DMS114 treated with DMSO at 0.1 percent for 48 hours (cell line): ENCODE measurements at regions not wholly inside any gene's neighbourhood (a gene's known extent, or its start where the extent isn't known, plus 50 kb on each side); places are given as distances from the start of the nearest gene placed in this dataset.
"Not testable (repeated sequence)": the region's sequence is repeated elsewhere in the genome, so short reads cannot be mapped to it uniquely, and the experiment has no call there.

Source experiments
- DNase-seq: peaks from one replicate; lab custom pipeline; 2025; ENCODE audit not compliant: unreplicated experiment; lab: John Stamatoyannopoulos, UW

DNA sequence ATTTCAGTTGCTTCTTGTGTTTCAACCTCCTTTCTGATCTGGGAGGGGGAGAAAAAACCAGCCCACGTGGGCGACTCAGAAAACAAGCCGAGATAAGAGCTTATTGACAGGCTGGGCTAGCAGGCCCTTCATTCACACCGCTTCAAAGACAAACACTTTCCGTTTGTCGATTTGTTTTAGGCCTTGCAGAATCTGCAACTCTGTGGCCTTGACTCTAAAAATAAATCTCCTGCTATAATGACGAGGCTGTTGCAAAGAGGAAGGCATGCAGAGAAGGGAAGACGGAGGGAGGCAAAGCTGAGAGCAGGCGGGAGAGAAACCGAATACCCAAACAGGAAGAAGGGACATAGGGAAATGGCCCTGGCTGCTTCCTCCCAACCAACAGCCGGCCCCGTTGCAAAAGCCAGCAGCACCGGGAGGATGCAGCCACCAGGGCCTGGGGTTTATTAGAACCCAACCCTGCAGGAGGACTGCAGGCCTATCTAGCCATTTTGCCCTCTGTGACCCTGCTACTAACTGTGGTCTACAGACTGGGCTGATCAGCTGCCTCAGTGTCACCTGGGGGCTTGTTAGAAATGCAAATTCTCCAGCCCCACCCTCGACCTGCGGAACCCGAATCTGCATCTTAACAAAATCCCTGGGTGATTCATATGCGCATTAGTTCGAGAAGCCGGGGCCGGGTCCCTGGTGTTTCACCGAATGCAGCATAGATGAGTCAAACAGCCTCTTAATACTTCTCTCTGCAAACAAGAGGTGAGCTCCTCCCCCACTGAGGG is 325.5 kb downstream of the BCOR start:
- no peak for DNase-seq

DNA sequence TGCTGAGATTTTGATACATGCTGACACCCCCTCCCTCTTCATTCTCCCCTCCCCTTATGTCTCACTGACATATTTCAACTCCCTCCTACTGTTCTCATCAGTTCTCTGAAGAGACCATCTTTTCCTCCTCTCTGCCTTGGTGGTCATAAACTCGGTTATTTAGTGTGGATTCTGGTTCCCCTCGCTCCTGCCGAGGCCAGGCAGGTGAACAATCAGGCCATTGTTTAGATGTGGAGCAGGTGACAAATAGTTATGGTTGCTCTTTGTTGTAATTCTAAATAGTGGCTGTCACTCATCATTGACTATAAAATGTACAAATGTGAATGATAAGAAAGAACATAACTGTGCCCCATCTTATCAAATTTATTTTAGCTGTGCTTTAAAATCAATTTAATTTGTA is 324.6 kb downstream of the BCOR start:
- DNase-seq, result no peak

DNA sequence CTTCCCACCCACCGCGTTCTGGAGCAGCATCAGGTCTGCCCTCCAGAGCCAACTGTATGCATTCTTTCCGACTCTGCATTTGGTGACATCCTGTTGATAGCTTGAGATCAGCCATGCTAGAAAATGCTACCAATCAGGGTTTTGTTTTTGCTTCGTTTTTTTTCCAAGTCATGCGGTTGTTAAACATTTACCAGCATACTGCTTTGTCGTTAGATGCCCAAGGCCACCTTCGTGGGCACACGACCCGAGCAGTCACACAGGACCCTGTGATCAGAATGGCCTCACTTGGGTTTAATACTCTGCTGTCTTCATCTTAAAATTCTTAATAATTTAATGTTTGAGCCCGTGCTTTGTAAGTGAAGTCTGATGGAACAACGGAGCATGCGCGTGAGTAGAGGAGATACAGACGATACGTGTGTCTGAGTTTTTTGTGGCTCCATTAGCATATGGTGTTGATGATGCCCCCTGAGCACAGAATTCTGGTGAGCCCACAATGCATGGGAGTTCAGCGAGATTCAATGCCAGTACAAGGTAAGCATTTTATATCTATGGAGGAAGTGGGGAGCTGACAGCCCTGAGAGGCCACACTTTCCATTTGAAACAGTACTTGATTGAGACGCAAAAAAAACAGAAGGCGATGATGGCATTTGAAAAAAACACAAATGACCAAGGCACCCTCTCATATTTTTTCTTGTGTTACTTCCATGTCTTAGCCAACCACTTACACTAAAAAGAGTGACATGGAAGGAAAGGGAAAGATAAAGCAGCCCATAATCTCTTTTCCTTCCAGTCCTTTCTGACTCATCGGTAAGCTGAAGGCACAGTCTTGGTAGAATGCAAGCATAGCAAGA is 323.6 kb downstream of the BCOR start:
- no peak for DNase-seq

DNA sequence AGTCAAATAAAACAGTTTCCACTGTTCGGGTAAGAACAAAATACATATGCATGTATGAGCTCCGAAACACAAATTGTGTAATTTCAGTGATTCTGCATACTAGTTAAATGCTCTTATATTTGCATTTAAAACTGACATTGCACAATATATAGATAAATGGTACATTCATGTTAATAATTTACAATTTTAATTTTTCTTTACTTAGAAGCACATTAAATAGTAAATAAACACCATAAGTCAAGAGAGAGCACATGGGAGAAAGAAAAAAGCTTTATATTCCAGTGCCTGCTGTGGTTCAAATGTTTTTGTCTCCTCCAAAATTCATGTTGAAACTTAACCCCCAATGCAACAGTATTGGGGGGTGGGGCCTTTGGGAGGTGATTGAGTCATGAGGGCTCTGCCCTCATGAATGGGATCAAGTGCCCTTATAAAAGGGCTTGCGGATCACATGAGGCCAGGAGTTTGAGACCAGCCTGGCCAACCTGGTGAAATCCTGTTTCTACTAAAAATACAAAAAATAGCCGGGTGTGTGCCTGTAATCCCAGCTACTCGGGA is 322.9 kb downstream of the BCOR start:
- no peak for DNase-seq

DNA sequence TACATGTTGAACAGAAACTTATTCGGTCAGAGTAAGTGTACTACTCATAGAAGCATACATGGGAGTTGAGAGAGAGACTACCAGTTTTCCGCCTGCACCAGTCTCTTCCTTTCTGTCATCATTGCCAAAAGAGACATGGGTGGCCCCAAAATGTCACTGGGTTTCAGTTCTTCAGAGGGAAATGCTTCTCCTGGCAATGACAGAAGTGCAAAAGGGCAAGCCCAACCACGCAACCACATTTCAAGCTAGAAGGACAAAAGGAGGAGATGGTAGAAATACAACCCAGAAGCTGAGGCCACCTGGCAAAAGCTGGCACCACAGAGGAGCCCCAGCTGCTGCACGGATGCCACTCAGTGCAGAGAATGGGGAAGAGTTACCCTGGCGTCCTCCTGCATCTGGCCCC is 320.1 kb downstream of the BCOR start:
- DNase-seq, result no peak

DNA sequence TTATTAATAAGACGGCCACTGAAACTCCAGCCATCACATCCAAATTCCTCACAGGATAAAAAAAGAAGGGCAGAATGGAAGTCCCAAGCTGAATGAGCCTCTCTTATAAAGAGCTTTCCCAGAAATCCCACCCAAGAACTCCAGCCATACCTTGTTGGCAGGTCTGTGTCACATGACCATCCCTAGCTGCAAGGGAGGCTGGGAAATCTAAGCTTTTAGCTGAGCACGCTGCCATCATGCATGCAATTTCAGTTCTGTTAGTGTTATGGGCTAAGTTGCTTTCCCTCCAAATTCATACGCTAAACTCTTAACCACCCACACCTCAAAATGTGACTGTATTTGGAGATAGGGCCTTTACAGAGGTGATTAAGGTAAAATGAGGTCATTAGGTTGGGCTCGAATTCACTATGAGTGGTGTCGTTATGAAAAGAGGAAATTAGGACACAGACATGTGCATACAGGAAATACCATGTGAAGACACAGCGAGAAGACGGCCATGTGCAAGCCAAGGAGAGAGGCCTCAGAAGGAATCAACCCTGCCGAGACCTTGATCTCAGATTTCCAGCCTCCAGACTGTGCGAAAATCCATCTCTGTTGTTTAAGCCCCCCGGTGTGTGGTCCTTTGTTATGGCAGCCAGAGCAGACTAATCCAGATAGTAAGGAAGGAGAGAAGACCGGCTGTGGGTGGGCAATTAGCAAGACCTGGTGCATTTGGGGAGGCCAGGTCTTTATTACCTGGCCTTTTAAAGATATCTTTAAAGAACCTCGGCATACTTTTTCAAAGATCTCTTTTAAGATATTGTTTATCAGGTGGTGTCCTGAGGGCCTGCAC is 317.6 kb downstream of the BCOR start:
- no peak for DNase-seq

DNA sequence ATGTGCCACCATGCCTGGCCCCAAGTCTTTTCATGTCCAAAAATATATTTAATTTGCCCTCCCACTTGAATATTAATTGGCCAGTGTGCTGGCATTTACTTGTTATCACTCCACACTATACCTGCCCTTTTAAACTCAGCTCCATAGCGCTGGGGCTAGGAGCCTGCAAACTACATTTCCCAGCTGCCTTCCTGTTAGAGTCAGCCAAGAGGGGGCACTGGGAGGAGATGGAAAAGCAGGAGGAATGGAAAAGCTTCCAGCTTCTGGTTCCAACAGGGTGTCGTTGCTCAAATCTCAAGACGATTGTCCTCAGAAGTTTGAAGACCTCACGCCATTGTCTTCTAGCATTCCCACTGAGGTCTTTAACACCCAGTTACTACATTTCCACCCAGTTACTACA is 315.5 kb downstream of the BCOR start:
- DNase-seq, result no peak

DNA sequence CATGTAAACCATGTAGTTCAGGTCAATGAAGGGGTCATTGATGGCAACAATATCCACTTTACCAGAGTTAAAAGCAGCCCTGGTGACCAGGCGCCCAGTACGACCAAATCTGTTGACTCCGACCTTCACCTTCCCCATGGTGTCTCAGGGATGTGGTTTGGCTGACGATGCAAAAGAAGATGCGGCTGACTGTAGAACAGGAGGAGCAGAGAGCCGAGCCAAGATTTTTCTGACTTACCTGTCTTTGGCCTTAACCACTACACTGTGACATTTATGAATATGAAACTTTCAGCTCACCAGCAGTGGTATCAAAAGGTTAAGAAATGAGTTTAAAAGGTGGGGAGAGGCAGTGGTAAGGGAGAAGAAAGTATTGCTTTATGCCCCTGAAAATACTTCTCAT is 309.8 kb downstream of the BCOR start:
- no peak for DNase-seq

DNA sequence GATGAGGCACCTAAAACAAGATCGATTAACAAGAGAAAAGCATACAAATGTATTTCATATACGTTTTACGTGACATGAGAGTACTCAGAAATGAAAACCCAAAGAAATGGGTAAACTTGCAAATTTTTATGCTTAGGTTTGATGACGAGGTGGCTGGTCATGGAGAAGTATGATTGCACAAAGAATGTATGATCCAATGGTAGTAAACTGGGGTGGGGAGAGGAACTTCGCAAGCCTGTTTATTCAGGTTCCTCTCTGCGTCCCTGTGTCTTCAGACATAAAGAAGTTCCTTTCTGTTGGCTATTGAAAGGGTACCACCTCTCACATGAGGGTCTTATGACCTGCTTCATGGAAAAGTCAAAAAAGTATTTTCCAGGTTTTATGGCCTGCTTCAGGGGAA is 309.2 kb downstream of the BCOR start:
- no peak for DNase-seq

DNA sequence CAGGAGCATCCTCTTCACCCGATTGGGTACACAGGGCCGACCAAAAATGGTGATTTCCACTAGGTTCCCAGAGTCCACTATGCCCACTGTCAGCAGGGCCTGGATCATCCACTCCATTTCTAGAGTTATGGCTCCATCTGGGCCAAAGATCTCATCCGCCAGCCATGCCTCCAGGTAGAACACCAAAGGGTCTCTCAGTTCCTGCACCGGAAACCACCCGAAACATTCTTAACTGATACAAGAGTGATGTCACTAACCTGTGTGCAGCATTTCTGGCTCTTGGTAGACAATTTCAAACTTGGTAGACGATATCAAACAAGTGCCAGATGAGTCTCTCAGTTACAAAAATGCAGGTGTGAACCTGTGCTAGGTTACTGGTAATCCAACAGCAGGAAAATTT is 306.1 kb downstream of the BCOR start:
- no peak for DNase-seq

DNA sequence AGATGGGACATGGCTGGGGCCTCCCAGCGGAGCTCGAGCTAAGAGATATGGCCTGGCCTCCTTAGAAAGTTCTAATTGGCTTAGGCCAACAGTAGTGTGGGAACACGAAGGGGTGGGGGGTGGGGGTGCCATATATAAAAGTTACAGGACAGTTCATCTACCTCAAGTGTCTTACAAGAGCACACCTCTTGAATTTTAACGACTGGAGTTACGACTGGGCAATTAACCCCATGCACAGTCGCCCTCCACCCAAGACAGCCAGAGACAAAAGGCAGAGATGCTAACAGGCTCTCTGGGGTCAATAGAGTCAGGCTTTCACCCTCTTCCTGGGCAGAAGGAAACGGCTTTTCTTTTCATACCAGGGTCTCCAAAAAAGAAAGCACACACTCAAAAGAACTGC is 302.2 kb downstream of the BCOR start:
- DNase-seq, result no peak

DNA sequence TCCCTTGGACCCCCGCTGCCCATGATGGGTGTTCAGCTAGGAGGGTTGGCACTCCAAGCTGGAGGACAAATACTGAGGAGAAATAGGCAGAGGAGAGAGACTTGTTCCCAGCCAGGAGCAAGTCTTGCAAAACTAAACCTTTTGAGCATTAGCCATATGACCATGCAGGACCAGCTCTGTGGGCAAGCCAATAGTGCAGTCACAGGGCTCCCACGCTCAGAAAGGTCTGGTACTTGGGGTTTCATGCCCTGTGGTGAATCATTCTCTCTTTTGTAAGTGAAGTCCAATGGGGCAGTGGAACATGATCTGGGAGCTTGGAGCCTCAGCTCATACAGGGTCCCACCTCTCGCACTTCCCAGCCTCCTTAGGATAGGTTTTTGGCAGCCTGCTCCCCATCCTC is 300.9 kb downstream of the BCOR start:
- DNase-seq, result no peak

DNA sequence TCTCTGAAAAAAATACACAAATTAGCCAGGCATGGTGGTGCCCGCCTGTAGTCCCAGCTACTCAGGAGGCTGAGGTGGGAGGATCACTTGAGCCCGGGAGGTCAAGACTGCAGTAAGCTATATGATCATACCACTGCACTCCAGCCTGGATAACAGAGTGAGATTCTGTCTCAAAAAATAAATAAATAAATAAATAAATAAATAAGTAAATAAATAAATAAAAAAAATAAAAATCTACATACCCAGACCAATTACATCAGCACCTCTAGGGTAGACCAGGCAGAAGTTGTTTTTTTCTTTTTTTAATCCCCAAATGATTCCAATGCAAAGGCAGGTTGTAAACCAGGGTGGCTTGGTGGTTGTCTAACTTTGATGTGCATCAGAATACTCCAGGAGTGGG is 299.3 kb downstream of the BCOR start:
- not testable (repeated sequence) for DNase-seq

DNA sequence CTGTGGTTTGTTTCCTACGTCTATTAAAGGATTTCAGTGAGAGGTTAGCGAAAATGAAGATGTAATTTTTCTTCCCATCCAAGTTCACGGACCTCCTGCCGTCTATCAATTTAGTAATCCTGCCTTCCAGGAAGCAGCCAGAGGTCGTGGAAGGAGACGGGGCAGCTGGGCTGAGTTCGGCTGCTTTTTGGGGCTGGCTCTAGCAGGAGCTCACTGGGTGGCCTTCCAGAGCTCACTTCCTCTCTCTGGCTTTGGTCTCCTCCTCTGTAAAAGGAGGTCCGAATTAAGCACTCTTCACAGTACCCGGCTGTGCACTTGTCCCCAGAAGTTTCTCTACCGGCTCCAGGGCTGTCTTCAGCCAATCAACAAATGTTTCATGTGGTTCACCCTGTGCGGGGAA is 295.4 kb downstream of the BCOR start:
- no peak for DNase-seq

DNA sequence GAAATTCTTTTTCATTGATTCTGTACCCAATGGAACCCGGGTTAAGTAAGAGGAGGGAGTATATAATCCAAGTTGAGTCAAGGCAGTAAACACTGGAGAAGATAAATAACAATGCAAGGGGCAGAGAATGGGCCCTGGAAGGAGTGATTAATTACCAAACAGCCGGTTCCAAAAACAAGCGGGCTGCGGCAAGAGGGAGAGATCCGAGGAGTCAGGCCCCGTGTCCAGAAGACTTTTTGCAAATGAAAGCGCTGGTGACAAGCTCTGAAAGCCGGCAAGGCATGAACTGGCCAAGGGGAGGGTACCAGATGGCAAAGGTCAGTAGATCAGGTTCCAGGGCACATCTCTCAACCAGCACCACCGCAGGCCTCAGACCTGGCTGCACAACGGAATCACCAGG is 294.9 kb downstream of the BCOR start:
- no peak for DNase-seq

DNA sequence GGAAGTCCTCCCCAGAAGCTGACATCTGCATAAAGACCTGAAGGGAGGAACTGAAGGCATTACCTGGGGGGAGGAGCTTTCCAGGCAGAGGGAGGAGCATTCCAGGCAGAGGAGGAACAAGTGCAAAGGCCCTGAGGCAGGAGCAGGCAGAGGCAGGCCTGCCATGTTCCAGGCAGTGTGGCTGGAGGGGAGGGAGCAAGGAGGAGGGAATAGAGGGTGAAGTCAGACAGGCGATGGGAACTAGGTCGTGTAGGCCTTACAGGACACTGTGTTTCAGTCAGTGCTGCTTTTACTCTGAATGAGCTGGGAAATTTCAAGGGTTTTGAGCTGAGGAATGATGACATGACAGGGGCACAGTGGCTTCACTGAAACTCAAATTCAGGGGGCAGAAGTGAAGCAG is 292.7 kb downstream of the BCOR start:
- DNase-seq, result no peak

DNA sequence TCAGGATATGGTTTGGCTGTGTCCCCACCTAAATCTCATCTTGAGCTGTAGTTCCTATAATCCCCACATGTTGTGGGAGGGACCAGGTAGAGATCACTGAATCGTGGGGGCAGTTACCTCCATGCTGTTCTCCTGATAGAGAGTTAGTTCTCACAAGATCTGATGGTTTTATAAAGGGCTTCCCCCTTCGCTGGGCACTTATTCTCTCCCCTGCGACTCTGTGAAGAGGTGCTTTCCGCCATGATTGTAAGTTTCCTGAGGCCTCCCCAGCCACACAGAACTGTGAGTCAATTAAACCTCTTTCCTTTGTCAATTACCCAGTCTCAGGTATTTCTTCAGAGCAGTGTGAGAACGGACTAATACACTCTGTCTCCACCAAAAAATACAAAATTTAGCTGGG is 291.9 kb downstream of the BCOR start:
- no peak for DNase-seq

DNA sequence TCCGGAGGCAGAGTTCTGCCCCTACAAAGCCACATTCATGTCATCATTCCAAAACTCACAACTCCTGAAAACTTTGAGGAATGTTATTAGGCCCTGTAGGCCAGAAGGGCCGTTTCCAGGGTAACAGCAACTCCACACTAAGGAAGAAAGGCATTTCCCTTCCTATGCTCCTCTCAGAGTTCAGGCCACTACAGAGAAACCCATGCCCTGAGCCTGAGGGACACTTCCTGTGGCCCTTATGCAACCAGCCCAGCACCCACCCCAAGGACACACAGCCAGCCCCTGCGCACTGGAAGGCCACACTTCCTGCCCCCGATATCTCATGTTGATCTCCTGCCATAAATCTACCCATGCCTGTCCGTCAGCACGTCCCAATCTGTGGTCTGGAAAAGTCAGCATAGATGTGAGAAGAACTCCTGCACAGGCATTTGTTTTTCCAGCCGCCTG is 289.3 kb downstream of the BCOR start:
- no peak for DNase-seq

DNA sequence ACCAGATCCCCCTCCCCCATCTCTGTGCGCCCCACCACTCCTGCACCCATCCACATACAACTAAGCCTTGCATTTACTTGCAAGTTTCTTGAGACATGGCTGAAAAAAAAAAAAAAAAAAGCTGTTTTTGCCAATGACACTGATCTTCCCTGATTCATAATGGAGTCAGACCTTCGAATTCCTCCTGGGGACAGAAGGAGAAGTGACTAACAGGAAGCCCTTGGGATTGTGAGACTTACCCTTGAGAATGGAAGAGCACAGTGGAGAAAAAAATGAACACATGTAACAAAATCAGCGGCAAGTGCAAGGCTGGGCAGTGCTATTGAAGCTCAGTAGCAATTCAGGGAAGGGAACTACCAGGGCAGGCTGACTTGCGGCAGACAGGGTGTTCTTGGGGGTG is 288.4 kb downstream of the BCOR start:
- DNase-seq, result no peak

DNA sequence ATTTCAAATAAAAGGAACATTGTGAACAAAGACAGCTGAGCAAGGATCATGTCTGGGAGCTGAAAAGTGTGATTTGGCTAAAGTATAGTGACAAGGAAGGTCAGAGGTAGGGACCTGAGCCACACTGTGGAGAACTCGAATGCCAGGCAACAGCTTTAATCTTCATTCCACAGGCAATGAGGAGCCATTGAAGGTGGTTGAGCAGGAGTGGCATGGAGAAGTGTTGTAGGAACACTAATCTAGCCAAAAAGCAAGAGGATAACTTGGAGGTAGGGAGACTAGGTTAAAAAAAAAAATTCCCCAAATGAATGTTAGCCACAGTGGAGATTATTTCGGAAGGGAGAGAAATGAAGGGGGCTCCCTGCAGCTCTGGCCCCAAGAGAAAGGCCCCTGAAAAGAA is 286.9 kb downstream of the BCOR start:
- DNase-seq, result no peak

DNA sequence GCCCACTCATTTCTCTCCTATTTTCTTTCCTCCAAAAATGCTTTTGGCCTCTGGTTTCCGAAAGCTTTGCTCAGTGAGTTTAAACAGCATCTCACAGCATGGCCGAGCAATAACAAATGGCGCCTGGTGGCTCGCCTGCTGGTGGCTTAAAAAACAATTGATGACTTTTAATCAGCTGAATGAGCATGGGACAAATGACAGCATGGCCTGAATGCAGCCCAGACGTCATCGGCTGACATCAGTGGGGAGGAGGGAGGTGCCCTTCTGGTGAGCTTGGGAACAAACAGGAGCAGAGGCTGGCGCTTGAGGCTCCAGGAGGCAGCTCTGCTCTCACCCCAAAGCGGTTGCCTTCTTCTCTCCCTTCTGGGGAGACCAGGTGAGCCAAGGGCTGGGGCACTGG is 286.4 kb downstream of the BCOR start:
- DNase-seq, result no peak
